HG03342 (cell line): ENCODE measurements at regions not wholly inside any gene's neighbourhood (a gene's known extent, or its start where the extent isn't known, plus 50 kb on each side); places are given as distances from the start of the nearest gene placed in this dataset.
A peak's percentile ranks its signal among the peaks of the same experiment; 100 is the strongest.
"Not testable (repeated sequence)": the region's sequence is repeated elsewhere in the genome, so short reads cannot be mapped to it uniquely, and the experiment has no call there.

Source experiments
- ATAC-seq: cut with Tn5 transposase; IDR thresholded peaks from one replicate; pipeline ENCODE4 v1.9.1; 2021; ENCODE audit warnings: mild to moderate bottlenecking, moderate library complexity; ENCODE audit not compliant: unreplicated experiment

DNA sequence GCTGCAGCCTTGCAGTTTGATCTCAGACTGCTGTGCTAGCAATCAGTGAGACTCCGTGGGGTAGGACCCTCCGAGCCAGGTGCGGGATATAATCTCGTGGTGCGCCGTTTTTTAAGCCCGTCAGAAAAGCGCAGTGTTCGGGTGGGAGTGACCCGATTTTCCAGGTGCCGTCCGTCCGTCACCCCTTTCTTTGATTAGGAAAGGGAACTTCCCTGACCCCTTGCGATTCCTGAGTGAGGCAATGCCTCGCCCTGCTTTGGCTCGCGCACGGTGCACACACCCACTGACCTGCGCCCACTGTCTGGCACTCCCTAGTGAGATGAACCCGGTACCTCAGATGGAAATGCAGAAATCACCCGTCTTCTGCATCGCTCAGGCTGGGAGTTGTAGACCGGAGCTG is 203.2 kb downstream of the SNCAIP start:
- ATAC-seq: not testable (repeated sequence)

- ATAC-seq: peak; percentile 81
Observed at GRCh38 chr5:122515709-122516431, 203.8 kb downstream of the SNCAIP start.

- no peak for ATAC-seq
Observed at GRCh38 chr5:122516432-122516743, 204.4 kb downstream of the SNCAIP start.

DNA sequence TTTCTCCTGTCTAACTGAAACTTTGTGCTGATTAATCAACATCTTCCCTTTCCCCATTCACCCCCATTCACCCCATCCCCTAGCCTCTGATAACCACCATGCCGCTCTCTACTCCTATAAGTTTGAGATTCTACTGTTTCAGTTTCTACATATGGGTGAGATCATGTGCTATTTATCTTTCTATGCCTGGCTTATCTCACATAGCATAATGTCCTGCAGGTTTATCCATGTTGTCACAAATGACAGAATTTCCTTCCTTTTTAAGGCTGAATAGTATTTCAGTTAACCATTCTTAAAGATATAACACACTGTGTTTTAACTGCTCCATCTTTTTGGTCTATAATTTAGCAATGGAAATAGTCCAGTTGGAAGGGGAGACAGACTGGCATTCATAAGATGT is 205.1 kb downstream of the SNCAIP start:
- ATAC-seq: no peak

DNA sequence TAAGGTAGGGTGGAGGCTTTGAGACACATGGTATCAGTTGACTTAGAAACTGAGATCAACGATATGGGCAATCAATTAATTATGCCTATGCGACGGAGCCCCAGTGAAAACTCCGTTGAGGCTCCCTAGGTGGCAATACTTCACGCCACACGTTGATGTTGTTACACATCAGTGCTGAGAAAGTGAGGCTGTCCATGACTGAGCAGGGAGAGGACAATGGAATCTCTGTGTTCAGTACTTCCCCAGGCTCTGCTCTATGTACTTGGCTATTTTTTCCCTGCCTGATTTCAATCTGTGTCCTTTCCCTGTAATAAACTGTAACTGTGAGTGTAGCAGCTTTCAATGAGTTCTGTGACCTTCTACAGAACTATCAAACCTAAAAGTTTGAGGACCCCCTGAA is 211.7 kb downstream of the SNCAIP start:
- no peak for ATAC-seq

DNA sequence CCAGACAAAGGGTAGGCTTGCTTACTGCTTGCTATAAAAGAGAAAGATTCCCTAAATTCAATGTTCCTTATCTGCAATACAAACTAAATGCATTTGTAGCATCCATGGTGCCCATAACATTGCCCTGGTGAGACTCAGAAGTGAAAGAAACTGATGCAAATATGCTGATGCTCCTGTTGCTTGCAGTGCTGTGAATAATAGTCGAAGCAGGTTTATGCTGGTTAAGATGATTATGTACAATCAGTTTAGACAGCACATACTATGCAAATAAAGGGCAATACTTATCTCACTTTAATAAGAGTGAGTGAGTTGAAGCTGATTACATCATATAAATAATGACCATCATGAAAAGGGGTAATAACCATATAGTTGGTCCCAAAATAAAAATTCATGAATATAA is 215.5 kb downstream of the SNCAIP start:
- ATAC-seq: no peak

DNA sequence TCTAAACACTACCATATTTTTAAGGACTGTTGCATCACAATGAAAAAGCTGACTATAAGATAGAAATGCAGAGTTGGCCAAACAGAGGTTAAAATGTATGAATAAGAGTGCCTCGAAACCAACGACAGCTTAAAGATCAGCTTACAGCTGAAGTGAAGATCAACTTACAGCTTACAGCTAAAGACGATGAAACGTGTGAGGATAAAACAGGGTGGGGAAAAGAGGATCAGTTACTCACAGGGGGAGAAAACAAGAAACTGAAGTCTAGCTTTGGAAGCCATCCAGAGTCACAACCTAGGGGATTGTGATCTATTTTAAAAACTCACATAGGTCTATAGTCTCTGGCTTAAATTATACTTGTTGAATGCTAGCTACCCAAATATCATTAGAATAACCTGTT is 220.0 kb downstream of the SNCAIP start:
- ATAC-seq: no peak

- ATAC-seq: no peak
Observed at GRCh38 chr5:122533825-122534224, 221.8 kb downstream of the SNCAIP start.

- ATAC-seq: no peak
Observed at GRCh38 chr5:122534829-122535228, 222.8 kb downstream of the SNCAIP start.

DNA sequence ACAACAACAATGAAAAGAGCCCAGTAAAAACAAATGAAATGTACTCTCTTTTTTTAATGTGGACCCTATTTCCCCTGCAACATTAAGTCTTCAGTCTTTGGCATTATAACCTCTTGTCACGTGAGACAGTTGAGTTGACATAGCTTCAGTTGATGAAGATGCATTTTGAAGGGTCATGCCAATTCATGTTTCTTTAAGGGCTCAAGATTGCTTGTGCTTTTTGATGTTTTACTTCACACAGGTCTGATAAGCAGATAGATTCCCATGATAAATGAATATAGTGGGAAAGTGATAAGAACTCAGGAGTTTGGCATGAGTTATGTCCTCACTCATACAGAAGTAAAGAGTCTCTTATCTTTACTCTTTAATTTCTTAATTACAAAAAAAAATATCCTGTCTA is 229.4 kb downstream of the SNCAIP start:
- no peak for ATAC-seq

DNA sequence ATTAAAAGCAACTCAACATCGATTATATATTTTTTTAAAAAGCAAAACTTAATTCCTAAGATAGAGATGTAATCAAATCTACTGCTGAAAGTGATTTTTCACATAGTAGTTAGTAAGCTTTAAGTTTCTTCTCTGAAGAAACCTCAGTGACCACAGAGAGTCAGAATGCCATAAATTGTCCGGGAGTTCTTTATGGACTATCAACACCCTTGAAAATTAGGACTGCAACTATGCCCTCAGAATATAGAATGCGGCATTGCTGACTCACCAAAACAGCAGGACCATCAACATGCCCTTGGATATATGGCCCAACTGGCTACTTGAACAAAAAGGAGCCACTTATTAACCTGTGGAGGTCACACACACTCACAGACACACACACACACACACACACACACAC is 228.9 kb upstream of the SNX2 start:
- ATAC-seq: no peak

DNA sequence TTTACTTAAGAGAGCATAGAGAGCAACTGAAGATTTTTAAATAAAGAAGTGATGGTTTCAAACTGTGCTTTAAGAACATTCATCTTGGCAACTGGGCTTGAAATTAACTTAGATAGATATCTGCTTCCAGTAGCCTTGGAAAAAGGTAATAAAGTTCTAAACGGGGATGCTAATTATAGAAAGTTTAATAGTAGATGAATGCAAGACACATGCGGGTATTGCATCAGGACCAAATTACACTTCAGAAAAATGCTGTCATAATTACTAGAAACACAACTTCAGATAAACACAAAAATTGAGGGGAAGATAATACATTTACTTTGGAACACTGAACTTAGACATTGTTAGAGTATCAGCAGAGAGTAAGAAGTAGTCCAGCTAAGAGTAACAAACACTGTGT is 227.7 kb upstream of the SNX2 start:
- no peak for ATAC-seq

GRCh38 chr5:122547669-122548068 is 227.2 kb upstream of the SNX2 start:
- ATAC-seq: no peak

- ATAC-seq: no peak
Observed at GRCh38 chr5:122559676-122560075, 215.2 kb upstream of the SNX2 start.

DNA sequence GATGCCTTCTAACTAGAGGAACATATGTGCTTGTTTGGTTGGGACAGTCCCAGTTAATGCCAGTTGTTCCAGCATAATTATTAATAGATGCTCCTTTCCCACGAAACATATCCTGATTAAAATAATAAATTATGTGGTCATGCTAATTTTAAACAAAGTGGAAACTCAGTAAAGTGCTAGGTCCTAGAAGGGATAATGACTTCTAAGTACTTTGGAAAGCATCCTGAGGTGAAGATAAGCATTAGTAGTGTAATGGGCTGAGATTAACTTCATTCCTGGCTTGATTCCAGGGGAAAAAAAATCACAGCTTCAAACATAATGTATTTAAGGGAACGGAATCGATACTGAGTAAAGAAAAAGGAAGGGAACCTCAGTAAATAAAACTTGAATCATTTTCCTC is 213.7 kb upstream of the SNX2 start:
- ATAC-seq: no peak

GRCh38 chr5:122565331-122565730 is 209.5 kb upstream of the SNX2 start:
- ATAC-seq: no peak

DNA sequence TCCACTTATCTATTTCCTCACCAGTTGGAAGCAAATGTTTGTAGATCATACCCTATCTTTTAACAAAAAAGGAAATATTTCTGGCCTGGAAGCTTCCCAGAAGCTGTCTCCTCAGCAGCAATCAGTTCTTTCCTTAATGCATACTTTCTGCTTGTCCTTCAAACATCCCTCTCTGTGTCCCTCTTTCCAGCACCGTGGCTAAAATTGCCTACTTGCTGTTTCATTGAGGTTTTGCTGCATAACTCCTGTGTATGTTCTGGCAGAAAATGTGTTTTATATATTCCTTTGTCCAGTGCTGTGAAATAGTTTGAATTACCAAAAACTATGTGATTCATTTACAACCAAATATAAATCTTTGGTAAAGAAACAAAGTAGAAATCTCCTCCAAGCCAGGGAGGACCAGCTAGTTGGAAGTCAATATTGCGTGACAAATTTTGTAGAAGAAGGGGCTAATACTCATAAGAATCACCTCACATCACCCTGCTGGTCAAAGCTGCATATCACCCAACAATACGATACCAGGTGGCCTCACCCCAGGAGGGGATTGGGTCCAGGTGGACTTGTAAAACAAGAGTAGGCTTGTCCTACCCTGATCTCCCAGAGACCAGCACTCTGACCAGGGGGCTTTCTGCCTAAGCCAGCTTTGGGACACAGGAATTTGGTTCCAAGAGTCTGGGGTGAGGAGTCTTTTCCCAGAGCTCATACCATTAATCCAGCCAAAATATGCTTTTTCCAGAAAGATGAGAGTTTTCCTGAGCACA is 198.4 kb upstream of the SNX2 start:
- ATAC-seq: no peak

- no peak for ATAC-seq
Observed at GRCh38 chr5:122581629-122582028, 193.3 kb upstream of the SNX2 start.

DNA sequence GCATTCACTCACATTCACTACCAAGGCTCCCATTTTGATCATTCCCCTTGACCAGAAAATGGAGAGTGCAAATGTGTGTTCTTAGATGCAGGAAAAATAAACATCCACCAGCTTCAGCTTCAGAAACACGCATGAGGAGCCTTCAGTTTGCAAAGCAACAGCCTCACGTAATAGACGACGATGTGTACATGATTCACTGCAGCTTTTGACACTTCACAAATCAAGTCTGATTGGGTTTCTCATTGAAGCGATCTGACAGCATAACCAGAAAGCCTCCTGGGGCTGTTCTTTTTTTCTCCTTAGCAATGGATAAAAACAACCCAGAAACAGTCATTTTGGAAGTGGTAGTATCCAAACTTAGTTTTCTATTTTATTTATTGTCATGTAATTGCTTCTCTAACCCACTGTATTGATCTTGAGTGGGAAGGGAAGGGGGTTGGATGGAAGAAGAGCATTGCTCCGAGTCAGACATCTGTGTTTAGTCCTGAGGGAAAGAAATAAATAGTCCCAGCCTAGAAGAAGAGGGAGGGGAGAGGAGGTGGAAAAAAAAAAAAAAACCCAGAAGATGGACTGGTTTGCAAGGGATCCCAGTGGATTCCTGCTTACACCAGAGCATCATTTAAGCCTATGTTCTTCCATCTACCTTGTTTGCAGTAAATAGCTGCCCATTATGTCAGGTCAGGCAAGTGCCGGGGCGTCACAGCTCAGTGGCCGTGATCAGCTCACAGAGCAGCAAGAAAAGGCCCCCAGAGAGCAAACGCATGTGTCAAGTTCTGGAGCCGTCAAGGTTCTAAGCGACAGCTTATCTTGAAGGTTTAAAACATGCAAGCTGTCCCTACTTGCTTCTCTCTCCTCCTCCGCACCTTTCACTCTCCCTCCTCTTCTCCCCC is 190.2 kb upstream of the SNX2 start:
- no peak for ATAC-seq

DNA sequence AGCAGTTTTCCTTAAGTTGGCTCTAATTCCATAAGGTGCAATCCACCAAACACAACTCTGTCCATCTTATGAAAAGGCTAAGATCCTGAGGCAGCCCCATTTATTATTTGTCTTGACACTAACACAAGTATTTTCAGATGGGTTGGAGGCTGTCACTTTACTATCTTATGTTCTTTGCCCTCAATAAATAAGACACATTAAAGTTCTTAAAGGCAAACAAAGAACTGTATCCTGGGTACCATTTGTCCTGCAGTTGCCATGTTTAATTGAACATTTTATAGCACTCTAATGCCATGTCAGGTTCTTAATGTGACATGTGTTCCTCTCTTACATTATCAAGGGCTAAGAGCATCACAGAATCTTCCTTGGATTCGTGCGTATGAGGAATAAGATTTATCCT is 189.5 kb upstream of the SNX2 start:
- ATAC-seq: no peak

- no peak for ATAC-seq
Observed at GRCh38 chr5:122586351-122586750, 188.5 kb upstream of the SNX2 start.

GRCh38 chr5:122591828-122592227 is 183.1 kb upstream of the SNX2 start:
- ATAC-seq: no peak
